ENCODE measurements at regions not wholly inside any gene's neighbourhood (a gene's known extent, or its start where the extent isn't known, plus 50 kb on each side); places are given as distances from the start of the nearest gene placed in this dataset.

DNA sequence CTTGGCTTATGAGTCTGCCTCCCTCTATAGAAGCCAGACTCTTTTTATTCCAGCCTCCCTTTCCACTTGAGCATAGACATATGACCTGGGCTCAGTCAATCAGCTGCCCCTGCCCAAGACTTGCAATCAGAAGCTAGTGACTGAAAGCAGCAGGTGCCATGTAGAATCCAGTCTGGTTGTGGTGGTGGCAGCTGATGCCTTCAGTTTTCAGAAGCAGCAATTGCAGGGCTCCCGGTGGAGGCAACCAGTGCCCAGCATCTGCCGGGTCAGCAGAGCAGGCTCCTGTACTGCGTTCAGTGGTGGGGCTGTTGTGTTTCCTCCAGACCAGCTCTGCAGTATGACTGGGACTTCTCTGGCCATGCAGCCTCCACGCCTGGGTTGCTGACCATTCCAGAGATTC, 53.9 kb upstream of the PALM2AKAP2 start:
- TF ChIP-seq, protein P1, sequence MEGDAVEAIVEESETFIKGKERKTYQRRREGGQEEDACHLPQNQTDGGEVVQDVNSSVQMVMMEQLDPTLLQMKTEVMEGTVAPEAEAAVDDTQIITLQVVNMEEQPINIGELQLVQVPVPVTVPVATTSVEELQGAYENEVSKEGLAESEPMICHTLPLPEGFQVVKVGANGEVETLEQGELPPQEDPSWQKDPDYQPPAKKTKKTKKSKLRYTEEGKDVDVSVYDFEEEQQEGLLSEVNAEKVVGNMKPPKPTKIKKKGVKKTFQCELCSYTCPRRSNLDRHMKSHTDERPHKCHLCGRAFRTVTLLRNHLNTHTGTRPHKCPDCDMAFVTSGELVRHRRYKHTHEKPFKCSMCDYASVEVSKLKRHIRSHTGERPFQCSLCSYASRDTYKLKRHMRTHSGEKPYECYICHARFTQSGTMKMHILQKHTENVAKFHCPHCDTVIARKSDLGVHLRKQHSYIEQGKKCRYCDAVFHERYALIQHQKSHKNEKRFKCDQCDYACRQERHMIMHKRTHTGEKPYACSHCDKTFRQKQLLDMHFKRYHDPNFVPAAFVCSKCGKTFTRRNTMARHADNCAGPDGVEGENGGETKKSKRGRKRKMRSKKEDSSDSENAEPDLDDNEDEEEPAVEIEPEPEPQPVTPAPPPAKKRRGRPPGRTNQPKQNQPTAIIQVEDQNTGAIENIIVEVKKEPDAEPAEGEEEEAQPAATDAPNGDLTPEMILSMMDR (IDR thresholded peaks at IDR 0.05; ENCODE audit: extremely low read depth in 1 of 2, insufficient read depth in 1 of 2, low read depth in 1 of 2, low read length in 2 of 2), result no peak
- TF ChIP-seq POLR2A (IDR thresholded peaks at IDR 0.05; ENCODE audit: low read depth, low read length) (no peak), JUN (IDR thresholded peaks at IDR 0.05; ENCODE audit: borderline replicate concordance, insufficient read depth, insufficient read length, low read depth) (no peak), MAX (IDR thresholded peaks at IDR 0.05; ENCODE audit: insufficient read depth, insufficient read length) (no peak), EZH2 (IDR thresholded peaks at IDR 0.05; ENCODE audit: borderline replicate concordance, low read depth, low read length, severe bottlenecking) (no peak), POLR2AphosphoS5 (IDR thresholded peaks at IDR 0.05; ENCODE audit: insufficient read depth, low read depth, low read length) (no peak), FOS (IDR thresholded peaks at IDR 0.05; ENCODE audit: borderline replicate concordance, insufficient read depth, low read length) (no peak), MYC (IDR thresholded peaks at IDR 0.05; ENCODE audit: low read depth, low read length) (no peak)

Data from endothelial cell of umbilical vein (primary cell).